Type B pancreatic cell (in vitro differentiated cells): ENCODE measurements at regions not wholly inside any gene's neighbourhood (a gene's known extent, or its start where the extent isn't known, plus 50 kb on each side); places are given as distances from the start of the nearest gene placed in this dataset.
A peak's percentile ranks its signal among the peaks of the same experiment; 100 is the strongest.
"Not testable (repeated sequence)": the region's sequence is repeated elsewhere in the genome, so short reads cannot be mapped to it uniquely, and the experiment has no call there.

Experiments used
- DNase-seq: peaks from one replicate; pipeline ENCODE4 v3.0.0; 2021; ENCODE audit warnings: mixed read lengths; ENCODE audit not compliant: unreplicated experiment; ENCODE audit errors: extremely low spot score
- H3K27ac Mint-ChIP-seq: 2 replicates; pipeline ENCODE4 v1.8.0; 2021; ENCODE audit warnings: mild to moderate bottlenecking, mixed read lengths
- H3K27me3 Mint-ChIP-seq: 2 replicates; pipeline ENCODE4 v1.8.0; 2021; ENCODE audit warnings: mixed read lengths
- H3K36me3 Mint-ChIP-seq: 2 replicates; pipeline ENCODE4 v1.8.0; 2021; ENCODE audit warnings: mixed read lengths
- H3K4me1 Mint-ChIP-seq: one replicate; pipeline ENCODE4 v1.8.0; 2021; ENCODE audit warnings: mixed read lengths; ENCODE audit not compliant: unreplicated experiment
- H3K4me3 Mint-ChIP-seq: 2 replicates; pipeline ENCODE4 v1.8.0; 2021; ENCODE audit warnings: mild to moderate bottlenecking, mixed read lengths
- H3K9me3 Mint-ChIP-seq: 2 replicates; pipeline ENCODE4 v1.8.0; 2021; ENCODE audit warnings: mixed read lengths
- TF ChIP-seq, protein P1 (sequence below): fragments of 200-600 bp; sonication (generic); conservative IDR thresholded peaks from 2 replicates; pipeline ENCODE4 v1.5.0; 2021; ENCODE audit warnings: antibody characterized with exemption, mild to moderate bottlenecking

GRCh38 chr5:168096525-168096924 lies 194.9 kb upstream of the WWC1 start:
- Mint-ChIP-seq H3K27ac (no peak overlapping the region), H3K9me3 (peaks cover 11% of the 10 kb centered on the region)
- TF ChIP-seq, protein P1, sequence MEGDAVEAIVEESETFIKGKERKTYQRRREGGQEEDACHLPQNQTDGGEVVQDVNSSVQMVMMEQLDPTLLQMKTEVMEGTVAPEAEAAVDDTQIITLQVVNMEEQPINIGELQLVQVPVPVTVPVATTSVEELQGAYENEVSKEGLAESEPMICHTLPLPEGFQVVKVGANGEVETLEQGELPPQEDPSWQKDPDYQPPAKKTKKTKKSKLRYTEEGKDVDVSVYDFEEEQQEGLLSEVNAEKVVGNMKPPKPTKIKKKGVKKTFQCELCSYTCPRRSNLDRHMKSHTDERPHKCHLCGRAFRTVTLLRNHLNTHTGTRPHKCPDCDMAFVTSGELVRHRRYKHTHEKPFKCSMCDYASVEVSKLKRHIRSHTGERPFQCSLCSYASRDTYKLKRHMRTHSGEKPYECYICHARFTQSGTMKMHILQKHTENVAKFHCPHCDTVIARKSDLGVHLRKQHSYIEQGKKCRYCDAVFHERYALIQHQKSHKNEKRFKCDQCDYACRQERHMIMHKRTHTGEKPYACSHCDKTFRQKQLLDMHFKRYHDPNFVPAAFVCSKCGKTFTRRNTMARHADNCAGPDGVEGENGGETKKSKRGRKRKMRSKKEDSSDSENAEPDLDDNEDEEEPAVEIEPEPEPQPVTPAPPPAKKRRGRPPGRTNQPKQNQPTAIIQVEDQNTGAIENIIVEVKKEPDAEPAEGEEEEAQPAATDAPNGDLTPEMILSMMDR, result no peak

DNA sequence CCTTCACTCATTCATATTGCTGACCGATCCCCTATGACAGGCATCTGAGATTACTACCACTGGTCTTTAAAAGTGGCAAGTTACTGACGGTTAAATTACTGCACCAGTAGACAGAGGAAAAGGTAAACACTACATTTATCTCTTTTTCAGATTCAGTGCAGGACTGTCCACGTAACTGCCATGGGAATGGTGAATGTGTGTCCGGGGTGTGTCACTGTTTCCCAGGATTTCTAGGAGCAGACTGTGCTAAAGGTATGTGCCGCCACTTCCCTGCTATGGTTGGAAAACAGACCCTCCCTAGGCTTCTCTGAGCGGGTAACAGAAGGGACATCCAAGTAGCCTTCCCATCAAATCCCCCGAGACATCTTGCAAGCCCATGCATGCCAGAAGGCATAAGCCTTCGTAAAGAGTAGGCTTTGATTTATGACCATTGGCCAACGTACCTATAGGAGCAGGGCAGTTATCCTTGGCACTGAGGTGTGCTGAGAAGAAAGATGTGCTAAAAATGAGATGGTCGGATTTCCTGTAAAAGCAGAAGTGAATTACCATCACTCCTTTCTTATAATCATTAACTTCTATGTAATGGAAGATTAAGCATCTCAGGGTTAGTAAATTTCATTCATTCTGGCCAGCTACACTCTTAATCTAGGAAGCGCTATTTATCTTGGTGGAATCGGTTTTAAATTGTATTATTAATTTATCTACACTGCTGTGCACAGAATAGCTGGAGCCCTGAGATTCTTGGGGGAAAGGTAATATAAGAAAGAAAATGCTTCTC lies 193.4 kb upstream of the WWC1 start:
- no peak for DNase-seq
- peaks cover 11% of the 10 kb centered on the region for H3K27me3 Mint-ChIP-seq
- H3K4me3 Mint-ChIP-seq, result no peak overlapping the region
- no peak overlapping the region for H3K27ac Mint-ChIP-seq
- H3K9me3 Mint-ChIP-seq, result peaks cover 11% of the 10 kb centered on the region
- TF ChIP-seq, protein P1, result no peak
- peaks cover 13% of the 10 kb centered on the region for H3K4me1 Mint-ChIP-seq
- peaks cover 11% of the 10 kb centered on the region for H3K36me3 Mint-ChIP-seq

More at GRCh38 chr5:168096525-168096924, 194.9 kb upstream of the WWC1 start:
- no peak overlapping the region for H3K4me3 Mint-ChIP-seq
- H3K27me3 Mint-ChIP-seq, result peaks cover 11% of the 10 kb centered on the region
- peaks cover 11% of the 10 kb centered on the region for H3K36me3 Mint-ChIP-seq
- DNase-seq, result no peak
- H3K4me1 Mint-ChIP-seq, result peaks cover 16% of the 10 kb centered on the region

DNA sequence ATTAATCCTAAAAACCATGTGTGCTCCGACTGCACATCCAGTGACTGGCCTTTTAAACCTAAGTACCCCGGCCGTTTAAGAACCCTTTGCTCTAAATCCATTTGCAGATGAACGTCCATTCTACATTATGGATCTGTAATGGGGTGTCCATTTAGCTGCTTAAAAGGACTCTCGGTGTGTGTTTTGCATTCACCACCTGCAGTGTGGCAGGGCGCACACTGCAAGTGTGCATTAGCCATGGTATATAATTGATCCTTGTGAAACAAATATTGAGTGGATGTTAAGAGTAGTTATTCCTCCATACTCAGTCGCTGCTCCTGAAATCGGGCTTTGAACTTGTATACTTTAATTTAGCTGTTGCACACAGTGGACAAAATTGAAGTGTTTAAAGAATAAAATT lies 190.1 kb upstream of the WWC1 start:
- no peaks in the 10 kb centered on the region for H3K36me3 Mint-ChIP-seq
- DNase-seq, result no peak
- H3K27ac Mint-ChIP-seq, result no peak overlapping the region
- no peak overlapping the region for H3K4me3 Mint-ChIP-seq
- no peaks in the 10 kb centered on the region for H3K9me3 Mint-ChIP-seq
- H3K27me3 Mint-ChIP-seq, result peaks cover 3% of the 10 kb centered on the region
- TF ChIP-seq, protein P1, result no peak
- peaks cover 30% of the 10 kb centered on the region for H3K4me1 Mint-ChIP-seq

GRCh38 chr5:168103018-168103417 lies 188.4 kb upstream of the WWC1 start:
- not testable (repeated sequence) for H3K27me3 Mint-ChIP-seq, H3K4me3 Mint-ChIP-seq, H3K36me3 Mint-ChIP-seq, H3K9me3 Mint-ChIP-seq, H3K27ac Mint-ChIP-seq, DNase-seq
- peaks cover 30% of the 10 kb centered on the region for H3K4me1 Mint-ChIP-seq

DNA sequence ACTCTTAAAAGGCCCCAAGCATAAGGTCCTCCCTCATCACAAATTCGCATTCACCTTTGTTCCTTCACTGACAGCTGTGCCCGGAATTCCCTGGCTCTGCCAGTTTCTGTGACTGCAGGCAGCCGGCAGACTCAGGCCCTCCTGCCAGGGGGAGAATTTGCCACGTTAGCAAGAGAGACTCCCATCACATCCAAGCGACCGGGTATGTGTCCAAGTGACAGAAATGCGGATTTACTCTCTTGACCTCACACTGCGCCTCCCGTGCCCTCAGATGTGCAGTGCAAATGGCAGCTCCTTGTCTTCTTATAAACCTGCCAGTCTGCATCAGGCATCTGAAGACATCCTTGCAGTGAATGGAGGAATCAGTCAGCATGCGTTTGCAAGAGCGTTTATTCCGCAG lies 187.1 kb upstream of the WWC1 start:
- Mint-ChIP-seq H3K36me3 (no peaks in the 10 kb centered on the region), H3K27ac (no peak overlapping the region), H3K4me3 (no peak overlapping the region), H3K27me3 (peaks cover 13% of the 10 kb centered on the region), H3K4me1 (peaks cover 28% of the 10 kb centered on the region), H3K9me3 (no peaks in the 10 kb centered on the region)
- TF ChIP-seq, protein P1, result no peak
- no peak for DNase-seq

DNA sequence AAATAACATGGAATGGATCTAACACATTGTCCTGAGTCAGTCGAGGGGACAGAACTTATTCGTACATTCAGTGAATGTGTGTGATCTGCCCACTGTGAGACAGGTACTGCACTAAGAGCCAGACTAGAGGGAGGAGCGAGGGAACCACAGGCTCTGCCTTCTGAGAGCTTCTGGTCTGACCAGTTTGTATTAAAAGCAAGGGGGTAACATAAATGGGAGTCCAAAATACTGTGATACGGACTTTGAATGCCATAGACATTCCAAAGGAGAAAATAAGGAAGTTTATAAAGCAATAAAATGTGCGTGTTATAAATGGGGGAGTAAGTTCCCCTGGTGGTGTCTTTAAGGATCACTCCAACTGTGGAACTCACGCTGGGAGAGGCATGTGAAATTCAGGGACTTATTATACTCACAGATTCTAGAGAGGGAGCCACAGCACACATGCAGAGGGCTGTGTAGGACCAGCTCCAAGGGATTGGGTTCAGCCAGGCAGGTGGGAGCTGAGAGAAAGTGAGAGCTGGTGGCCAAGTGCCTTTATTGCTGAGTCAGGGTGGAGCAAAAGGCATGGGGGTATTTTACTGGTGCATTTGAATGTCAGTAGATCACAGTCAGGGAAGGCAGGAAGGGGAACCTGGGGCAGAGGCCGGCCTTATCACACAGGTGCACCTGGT lies 186.5 kb upstream of the WWC1 start:
- H3K36me3 Mint-ChIP-seq, result no peaks in the 10 kb centered on the region
- no peak overlapping the region for H3K4me3 Mint-ChIP-seq
- TF ChIP-seq, protein P1, result peak; percentile 64
- H3K9me3 Mint-ChIP-seq, result no peaks in the 10 kb centered on the region
- H3K4me1 Mint-ChIP-seq, result peaks cover 32% of the 10 kb centered on the region
- no peak for DNase-seq
- H3K27ac Mint-ChIP-seq, result no peak overlapping the region
- H3K27me3 Mint-ChIP-seq, result peaks cover 13% of the 10 kb centered on the region
